A673 (cell line): ENCODE measurements at regions not wholly inside any gene's neighbourhood (a gene's known extent, or its start where the extent isn't known, plus 50 kb on each side); places are given as distances from the start of the nearest gene placed in this dataset.

ENCODE experiments used
- BruUV-seq: library from RNA; stranded (reverse); fragments of 400-500 nt; replicated peaks from 2 replicates; lab custom pipeline; 2021; lab: Mats Ljungman, UMichigan
- CTCF ChIA-PET: fragments of 300-600 bp; sonication (Branson Sonifier 250); formaldehyde crosslinking; loops from one replicate; lab custom pipeline; 2022; ENCODE audit warnings: antibody characterized with exemption; lab: Charles Lee
- POLR2A ChIA-PET: fragments of 300-600 bp; sonication (Branson Sonifier 250); formaldehyde crosslinking; loops from one replicate; lab custom pipeline; 2022; ENCODE audit warnings: antibody characterized with exemption; ENCODE audit not compliant: low non-redundant PET; lab: Charles Lee
- DNase-seq: peaks from one replicate; pipeline ENCODE4 v3.0.0-alpha.2; 2015; ENCODE audit warnings: low spot score
- H3K27ac ChIP-seq: fragments of 200-600 bp; sonication (generic); 2 replicates; pipeline ENCODE4 v1.5.1; 2016; ENCODE audit warnings: mixed run types, low read depth, mild to moderate bottlenecking, mixed read lengths, antibody characterized with exemption, low read length; ENCODE audit not compliant: poor library complexity, severe bottlenecking
- H3K27me3 ChIP-seq: fragments of 200-600 bp; sonication (generic); replicated peaks from 2 replicates; pipeline ENCODE4 v1.6.1; 2017; ENCODE audit warnings: mixed run types, low read depth, mild to moderate bottlenecking, mixed read lengths, antibody characterized with exemption, low read length; ENCODE audit not compliant: insufficient read depth, poor library complexity
- H3K36me3 ChIP-seq: fragments of 200-600 bp; sonication (generic); 2 replicates; pipeline ENCODE4 v1.6.1; 2016; ENCODE audit warnings: mixed run types, mild to moderate bottlenecking, mixed read lengths, antibody characterized with exemption, low read length; ENCODE audit not compliant: insufficient read depth, poor library complexity, severe bottlenecking
- H3K4me1 ChIP-seq: fragments of 200-600 bp; sonication (generic); 2 replicates; pipeline ENCODE4 v1.6.1; 2017; ENCODE audit warnings: mixed run types, mild to moderate bottlenecking, mixed read lengths, antibody characterized with exemption, low read length; ENCODE audit not compliant: insufficient read depth, poor library complexity, severe bottlenecking
- H3K4me3 ChIP-seq: fragments of 200-600 bp; sonication (generic); 2 replicates; pipeline ENCODE4 v1.5.1; 2016; ENCODE audit warnings: low read depth, mixed run types, mild to moderate bottlenecking, mixed read lengths, low read length; ENCODE audit not compliant: poor library complexity, severe bottlenecking
- H3K9me3 ChIP-seq: fragments of 200-600 bp; sonication (generic); 2 replicates; pipeline ENCODE4 v1.6.1; 2016; ENCODE audit warnings: mixed run types, low read depth, mild to moderate bottlenecking, mixed read lengths, antibody characterized with exemption, low read length; ENCODE audit not compliant: poor library complexity, severe bottlenecking
- CTCF ChIP-seq: fragments of 300-800, 200-600 bp; sonication (generic); conservative IDR thresholded peaks from 2 replicates; pipeline ENCODE4 v1.5.1; 2017; ENCODE audit warnings: low read depth, mild to moderate bottlenecking, antibody characterized with exemption, low read length, moderate library complexity, mixed read lengths
- EZH2 ChIP-seq: fragments of 200-600 bp; sonication (generic); IDR thresholded peaks from 2 replicates; pipeline ENCODE4 v1.6.1; 2017; ENCODE audit warnings: borderline replicate concordance, low read depth, mild to moderate bottlenecking, mixed read lengths, antibody characterized with exemption, low read length; ENCODE audit not compliant: poor library complexity, severe bottlenecking
- intact Hi-C: fragments of 100-400 bp; cut with micrococcal nuclease; formaldehyde crosslinking; loops from one replicate; pipeline ENCODE4 v1.10.0; 2022; ENCODE audit not compliant: unreplicated experiment

DNA sequence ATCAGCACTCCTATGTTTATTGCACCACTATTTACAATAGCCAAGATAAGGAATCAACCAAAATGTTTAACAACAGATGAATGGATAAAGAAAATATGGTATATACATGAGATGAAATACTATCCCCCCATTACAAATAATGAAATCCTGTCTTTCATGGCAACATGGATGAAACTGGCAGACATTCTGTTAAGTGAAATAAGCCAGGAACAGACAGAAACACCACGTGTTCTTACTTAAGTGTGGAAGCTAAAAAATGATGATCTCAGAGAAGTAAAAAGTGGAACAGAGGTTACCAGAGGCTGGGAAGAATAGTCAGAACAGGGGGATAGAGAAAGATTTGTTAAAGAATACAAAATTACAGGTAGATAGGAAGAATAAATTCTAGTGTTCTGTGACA, 113.7 kb upstream of the MDM1 start:
- Histone ChIP-seq H3K36me3 (no peaks in the 10 kb centered on the region), H3K4me1 (peaks cover 14% of the 10 kb centered on the region), H3K4me3 (no peak overlapping the region), H3K27ac (no peak overlapping the region), H3K9me3 (peaks cover 10% of the 10 kb centered on the region), H3K27me3 (no peaks in the 10 kb centered on the region)
- DNase-seq = no peak
- ChIA-PET CTCF (no interaction called here), POLR2A (no interaction called here)
- TF ChIP-seq CTCF (no peak), EZH2 (no peak)
- BruUV-seq = no TSS peak
- intact Hi-C loops = no loop called here

DNA sequence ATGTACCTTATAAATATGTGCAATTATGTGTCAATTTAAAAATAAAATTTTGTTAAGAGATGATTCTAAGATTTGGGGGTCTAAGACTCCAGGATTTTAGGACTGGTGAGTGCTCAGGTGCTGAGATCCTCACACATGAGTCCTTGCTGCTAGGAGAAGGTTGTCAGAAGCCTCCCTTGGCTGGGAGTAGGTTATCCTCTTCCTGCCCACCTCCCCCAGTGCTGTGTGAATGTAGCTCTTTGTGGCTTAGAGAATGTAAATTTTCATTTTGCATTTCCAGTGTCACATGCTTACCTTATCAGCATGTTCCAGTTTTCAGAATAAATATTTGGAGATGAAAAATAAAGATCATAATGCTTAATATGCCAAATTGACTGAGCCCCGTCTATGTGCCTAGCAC, 114.2 kb upstream of the MDM1 start:
- intact Hi-C loops = no loop called here
- TF ChIP-seq EZH2 (no peak), CTCF (no peak)
- no TSS peak for BruUV-seq
- Histone ChIP-seq H3K4me1 (peaks cover 20% of the 10 kb centered on the region), H3K4me3 (no peak overlapping the region), H3K27me3 (no peaks in the 10 kb centered on the region), H3K36me3 (no peaks in the 10 kb centered on the region), H3K27ac (no peak overlapping the region), H3K9me3 (peaks cover 10% of the 10 kb centered on the region)
- no peak for DNase-seq
- CTCF ChIA-PET = no interaction called here
- POLR2A ChIA-PET = no interaction called here

GRCh38 chr12:68446901-68447796, 115.0 kb upstream of the MDM1 start:
- Histone ChIP-seq H3K4me1 (peaks cover 27% of the 10 kb centered on the region), H3K27me3 (no peaks in the 10 kb centered on the region), H3K36me3 (no peaks in the 10 kb centered on the region), H3K27ac (no peak overlapping the region), H3K9me3 (peaks cover 10% of the 10 kb centered on the region), H3K4me3 (no peak overlapping the region)
- ChIA-PET POLR2A (no interaction called here), CTCF (no interaction called here)
- intact Hi-C loops = no loop called here
- BruUV-seq = no TSS peak
- peak; percentile 60 for DNase-seq
- no peak for TF ChIP-seq CTCF
